ENCODE measurements at regions not wholly inside any gene's neighbourhood (a gene's known extent, or its start where the extent isn't known, plus 50 kb on each side); places are given as distances from the start of the nearest gene placed in this dataset.
A peak's percentile ranks its signal among the peaks of the same experiment; 100 is the strongest.
"Not testable (repeated sequence)": the region's sequence is repeated elsewhere in the genome, so short reads cannot be mapped to it uniquely, and the experiment has no call there.

- no peak for DNase-seq
These were observed 123.4 kb upstream of the IFNE start for GRCh38 chr9:21605489-21605931.

- no peak for DNase-seq
These were observed 125.5 kb upstream of the IFNE start for GRCh38 chr9:21607576-21607975.

DNA sequence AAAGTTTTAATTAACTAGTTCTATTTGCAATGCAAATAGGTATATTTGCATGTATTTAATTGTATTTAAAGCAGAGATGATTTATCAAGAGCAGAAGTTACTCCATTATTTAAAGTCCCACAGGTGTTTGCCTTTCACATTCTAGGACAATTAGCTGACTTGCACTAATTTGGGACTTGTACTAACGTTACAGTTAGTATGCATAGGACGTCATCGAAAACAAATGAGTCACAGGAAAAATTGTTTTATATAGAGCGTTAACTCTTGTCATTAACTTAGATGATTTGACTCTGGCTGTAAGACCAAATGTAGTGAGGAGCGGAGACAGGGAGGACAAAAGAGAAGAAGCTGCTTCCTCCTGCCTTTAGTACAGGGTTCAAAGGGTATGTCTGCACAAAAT, 126.1 kb upstream of the IFNE start:
- DNase-seq, result no peak

GRCh38 chr9:21609506-21609905, 127.4 kb upstream of the IFNE start:
- DNase-seq, result no peak

- DNase-seq, result peak; percentile 28
These were observed 129.8 kb upstream of the IFNE start for GRCh38 chr9:21611891-21612290.

DNA sequence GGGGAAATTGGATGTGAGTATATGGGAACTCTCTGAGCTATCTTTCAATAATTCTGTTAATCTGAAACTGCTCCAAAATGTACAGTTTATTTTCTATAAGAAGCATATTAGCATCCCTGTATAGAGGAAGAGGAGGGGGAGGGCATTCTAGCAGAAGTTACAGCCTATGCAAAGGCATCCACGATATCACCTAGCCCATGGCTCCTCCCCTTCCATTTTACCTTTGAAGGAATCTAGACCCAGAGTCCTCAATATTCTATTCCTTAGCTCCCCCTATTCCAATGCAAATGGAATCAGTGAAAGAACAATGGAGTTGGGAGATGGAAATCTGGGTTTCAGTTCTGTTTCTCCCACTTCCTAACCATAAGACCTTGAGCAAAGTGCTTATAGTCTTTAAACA, 132.9 kb upstream of the IFNE start:
- DNase-seq, result no peak

GRCh38 chr9:21615446-21615845, 133.3 kb upstream of the IFNE start:
- DNase-seq, result no peak

- DNase-seq, result no peak
These were observed 134.1 kb upstream of the IFNE start for GRCh38 chr9:21616082-21616778.

- DNase-seq, result no peak
These were observed 142.8 kb upstream of the IFNE start for GRCh38 chr9:21624675-21625644.

- no peak for DNase-seq
These were observed 144.4 kb upstream of the IFNE start for GRCh38 chr9:21626493-21626892.

- not testable (repeated sequence) for DNase-seq
These were observed 146.8 kb upstream of the IFNE start for GRCh38 chr9:21628954-21629353.

DNA sequence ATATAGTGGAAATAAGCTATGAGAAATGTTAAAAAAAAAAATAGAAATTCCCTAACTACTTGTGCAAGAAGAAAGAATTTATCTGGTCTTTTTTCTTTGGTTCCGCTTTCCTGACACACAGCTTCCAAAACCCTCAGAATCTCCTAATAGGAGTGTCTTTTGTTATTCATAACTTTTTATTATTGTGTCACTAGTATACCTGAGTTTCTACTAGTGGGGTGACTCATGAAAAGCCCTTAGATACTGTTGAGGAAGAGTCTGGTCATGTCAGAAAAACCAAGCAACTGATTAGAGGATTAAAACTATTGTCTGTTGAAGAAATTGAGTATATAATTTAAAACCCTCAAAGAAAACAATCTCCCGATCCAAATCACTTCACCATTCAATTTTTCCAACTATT, 152.8 kb upstream of the IFNE start:
- DNase-seq, result no peak

DNA sequence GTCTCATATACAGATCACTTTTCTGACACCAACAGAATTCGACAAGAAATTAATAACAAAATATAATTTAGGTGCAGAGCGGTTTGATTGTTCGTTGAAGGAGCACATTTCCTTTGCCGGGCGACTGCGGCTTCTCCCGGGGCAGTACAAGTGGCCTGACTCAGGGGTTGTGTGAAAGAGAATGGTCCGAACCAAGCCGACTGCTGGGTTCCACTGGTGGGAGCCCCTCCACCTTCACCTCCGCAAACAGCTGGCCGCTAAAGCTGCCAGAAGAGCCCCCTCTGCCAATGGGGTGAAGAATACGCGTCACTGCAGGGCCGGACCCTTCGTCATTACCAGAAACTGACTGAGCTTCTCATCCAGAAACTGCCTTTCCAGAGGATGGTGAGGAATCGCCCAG, 156.0 kb upstream of the IFNE start:
- DNase-seq, result no peak

DNA sequence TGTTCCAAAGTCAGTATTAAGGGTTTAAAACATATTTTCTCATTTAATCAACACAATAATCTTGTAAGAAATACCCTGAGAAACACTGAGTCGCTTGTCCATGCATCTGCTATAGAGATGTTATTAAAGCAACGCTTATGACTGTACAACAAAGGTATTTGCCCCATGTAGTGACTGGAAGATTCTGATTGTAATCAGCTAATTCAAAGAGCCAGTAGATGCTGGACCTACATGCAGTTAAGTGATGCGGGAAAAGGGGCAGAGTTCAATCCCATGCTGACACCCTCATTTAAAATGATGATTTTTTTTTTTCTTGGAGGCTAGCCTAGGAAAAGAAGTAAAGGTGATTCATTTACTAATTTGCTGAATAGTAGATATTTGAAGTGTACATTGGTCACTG, 149.3 kb upstream of the MTAP start:
- no peak for DNase-seq

DNA sequence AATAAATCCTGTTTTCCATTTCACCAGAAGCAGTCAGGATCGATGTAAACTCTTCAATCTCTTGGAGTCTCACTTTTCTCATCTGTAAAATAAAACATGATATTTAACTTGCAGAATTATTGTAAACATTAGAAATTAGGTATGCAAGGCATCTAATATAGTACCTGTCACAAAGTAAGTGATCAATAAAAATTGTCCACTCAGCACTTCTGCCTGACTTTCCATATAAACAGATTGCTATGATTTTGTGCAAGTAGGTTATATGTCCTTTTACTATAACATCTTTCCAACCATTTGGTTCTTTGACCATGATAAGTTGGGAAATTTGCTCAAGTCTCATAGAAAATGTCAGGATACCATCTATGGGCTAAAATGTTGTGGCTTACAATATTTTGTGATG, 148.8 kb upstream of the MTAP start:
- no peak for DNase-seq

DNA sequence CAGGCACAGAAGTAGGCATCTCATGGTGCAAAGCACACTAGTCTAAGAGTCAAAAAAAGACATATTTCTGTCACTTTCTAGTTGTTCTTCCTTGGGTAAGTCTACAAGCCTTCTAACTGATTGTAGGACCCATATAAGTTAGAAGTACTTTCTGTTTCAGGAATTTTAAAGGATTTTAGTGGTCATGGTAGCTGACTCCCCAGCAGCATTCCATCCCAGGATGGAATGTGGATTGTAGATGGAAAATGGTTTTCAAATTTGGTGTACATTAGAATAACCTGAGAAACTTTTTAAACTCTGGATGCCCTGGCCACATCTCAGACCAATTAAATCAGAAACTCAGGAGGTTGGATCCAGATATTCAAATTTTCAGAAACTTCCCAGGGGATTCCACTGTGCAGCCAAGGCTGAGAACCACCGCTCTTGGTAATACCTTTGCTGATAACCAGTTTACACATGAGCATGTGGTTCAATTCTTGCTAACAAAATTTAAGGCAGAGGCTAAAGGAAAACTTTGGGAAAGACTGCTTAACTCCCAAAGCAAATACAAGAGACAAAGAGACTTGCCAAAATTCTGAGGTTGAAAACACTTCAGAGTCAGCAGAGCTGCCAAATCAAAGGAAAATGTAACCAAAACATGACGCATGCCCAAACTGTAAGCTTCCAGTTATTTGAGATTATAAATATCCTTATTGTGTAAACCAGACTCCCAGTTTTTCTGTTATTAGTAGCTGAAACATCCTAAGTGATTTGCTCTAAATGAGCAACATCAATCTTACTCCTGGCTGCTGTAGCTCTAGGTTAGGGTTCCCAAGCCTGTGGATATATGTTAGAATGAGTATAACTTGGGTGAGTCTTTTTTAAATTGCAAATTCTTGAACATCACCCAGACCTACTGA, 145.4 kb upstream of the MTAP start:
- no peak for DNase-seq

- no peak for DNase-seq
These were observed 144.3 kb upstream of the MTAP start for GRCh38 chr9:21657966-21658667.

- DNase-seq, result no peak
These were observed 141.5 kb upstream of the MTAP start for GRCh38 chr9:21660976-21661375.

GRCh38 chr9:21661626-21662025, 140.8 kb upstream of the MTAP start:
- no peak for DNase-seq

- no peak for DNase-seq
These were observed 133.9 kb upstream of the MTAP start for GRCh38 chr9:21668516-21668915.

DNA sequence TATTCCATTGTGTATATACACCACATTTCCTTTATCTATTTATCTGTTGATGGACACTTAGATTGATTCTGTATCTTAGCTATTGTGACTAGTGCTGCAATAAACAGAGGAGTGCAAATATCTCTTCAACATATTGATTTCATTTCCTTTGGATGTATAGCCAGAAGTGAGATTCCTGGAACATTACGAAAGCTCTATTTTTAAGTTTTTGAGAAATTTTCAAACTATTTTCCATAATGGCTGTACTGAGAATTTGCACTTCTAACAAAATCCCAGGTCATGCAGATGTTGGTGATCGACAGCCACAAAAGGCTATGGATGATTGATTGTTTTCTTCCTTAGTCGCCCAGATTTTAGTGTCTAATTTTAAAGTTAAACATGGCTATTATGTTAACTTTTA, 132.7 kb upstream of the MTAP start:
- DNase-seq, result no peak

DNA sequence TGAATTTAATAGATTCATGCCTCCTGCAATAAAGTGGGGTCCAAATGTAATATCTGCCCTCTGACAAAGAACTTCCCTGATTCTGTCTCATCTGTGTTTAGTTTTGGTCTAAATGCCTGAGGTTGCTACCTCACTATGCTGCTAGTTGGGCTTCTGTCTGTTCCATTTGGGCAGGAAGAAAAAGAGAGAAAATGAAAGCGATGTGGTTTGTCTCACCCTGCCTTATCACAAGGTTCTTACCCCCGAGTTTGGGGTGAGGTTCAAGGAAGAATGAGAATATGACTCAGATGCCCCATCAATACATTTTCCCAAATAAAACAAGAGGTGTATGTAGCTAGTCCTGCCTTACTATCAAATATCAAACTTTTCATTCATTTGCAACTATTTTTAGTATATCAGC, 132.1 kb upstream of the MTAP start:
- peak; percentile 13 for DNase-seq
